Fibroblast of lung (primary cell): ENCODE measurements at regions not wholly inside any gene's neighbourhood (a gene's known extent, or its start where the extent isn't known, plus 50 kb on each side); places are given as distances from the start of the nearest gene placed in this dataset.

Experiments
- DNase-seq, 2 donors: peaks; one replicate each; pipeline versions ENCODE4 v3.0.0 to v3.0.0-alpha.2; 2010; ENCODE audit warnings: low read depth in 2 of 2
- H2AFZ ChIP-seq: 2 replicates; pipeline ENCODE4 v1.5.1; 2012; ENCODE audit warnings: low read length, control low read depth, inconsistent platforms
- H3K27ac ChIP-seq: 2 replicates; pipeline ENCODE4 v1.5.1; 2011; ENCODE audit warnings: low read length, control low read depth; ENCODE audit not compliant: insufficient read depth
- H3K27me3 ChIP-seq: 2 replicates; pipeline ENCODE4 v1.5.1; 2011; ENCODE audit warnings: mild to moderate bottlenecking, low read length; ENCODE audit not compliant: control insufficient read depth, insufficient read depth
- H3K36me3 ChIP-seq: 2 replicates; pipeline ENCODE4 v1.5.1; 2011; ENCODE audit warnings: low read length; ENCODE audit not compliant: control insufficient read depth, insufficient read depth
- H3K4me1 ChIP-seq: 2 replicates; pipeline ENCODE4 v1.5.1; 2011; ENCODE audit warnings: low read length; ENCODE audit not compliant: control insufficient read depth, insufficient read depth; ENCODE audit errors: extremely low read depth
- H3K4me2 ChIP-seq: 2 replicates; pipeline ENCODE4 v1.5.1; 2011; ENCODE audit warnings: low read length, control low read depth; ENCODE audit not compliant: insufficient read depth; ENCODE audit errors: extremely low read depth
- H3K4me3 ChIP-seq, 4 experiments: fragments of 200-600 bp in 1 of 4; sonication (generic) in 1 of 4; replicated peaks in 1 of 4; 2 replicates each; pipeline ENCODE4 v1.5.1; 2011 to 2016; ENCODE audit warnings: low read length in 4 of 4, low read depth in 3 of 4, mild to moderate bottlenecking in 3 of 4, control low read depth in 2 of 4, inconsistent platforms in 1 of 4, mixed read lengths in 1 of 4; ENCODE audit not compliant: insufficient read depth in 1 of 4; ENCODE audit errors: control extremely low read depth in 1 of 4
- H3K79me2 ChIP-seq: 2 replicates; pipeline ENCODE4 v1.5.1; 2012; ENCODE audit warnings: mild to moderate bottlenecking, low read length, inconsistent platforms; ENCODE audit not compliant: control insufficient read depth, insufficient read depth
- H3K9ac ChIP-seq: 2 replicates; pipeline ENCODE4 v1.5.1; 2011; ENCODE audit warnings: mild to moderate bottlenecking, low read length, control low read depth; ENCODE audit not compliant: insufficient read depth
- H3K9me3 ChIP-seq: 2 replicates; pipeline ENCODE4 v1.5.1; 2012; ENCODE audit warnings: low read depth, low read length; ENCODE audit not compliant: control insufficient read depth, insufficient read depth
- H4K20me1 ChIP-seq: 2 replicates; pipeline ENCODE4 v1.5.1; 2011; ENCODE audit warnings: low read length; ENCODE audit not compliant: control insufficient read depth, insufficient read depth; ENCODE audit errors: extremely low read depth
- CTCF ChIP-seq, 2 donors: IDR thresholded peaks in 1 of 2; conservative IDR thresholded peaks in 1 of 2; 1 replicate in 1 of 2; 2 replicates in 1 of 2; pipeline ENCODE4 v1.5.1; 2011 to 2012; ENCODE audit warnings: low read length in 2 of 2, control low read depth in 1 of 2, inconsistent platforms in 1 of 2, low read depth in 1 of 2, mild to moderate bottlenecking in 1 of 2
- EZH2 ChIP-seq: IDR thresholded peaks from 2 replicates; pipeline ENCODE4 v1.5.1; 2012; ENCODE audit warnings: low read length, control low read depth, mild to moderate bottlenecking; ENCODE audit errors: missing control alignments

GRCh38 chr2:53053937-53054336, 713.7 kb upstream of the CHAC2 start:
- no peaks in the 10 kb centered on the region for H4K20me1 ChIP-seq
- no peaks in the 10 kb centered on the region for H3K9me3 ChIP-seq
- H3K36me3 ChIP-seq = no peaks in the 10 kb centered on the region
- no peak for DNase-seq
- H3K27me3 ChIP-seq = no peaks in the 10 kb centered on the region
- H3K9ac ChIP-seq = no peak overlapping the region
- TF ChIP-seq EZH2 (no peak), CTCF (conservative IDR thresholded peaks at IDR 0.05 in 1 of 2, IDR thresholded peaks at IDR 0.05 in 1 of 2; ENCODE audit: low read depth in 1 of 2, low read length in 2 of 2) (no peak)
- H3K4me1 ChIP-seq = no peaks in the 10 kb centered on the region
- H3K27ac ChIP-seq = no peak overlapping the region
- no peak overlapping the region for H2AFZ ChIP-seq
- H3K79me2 ChIP-seq = no peaks in the 10 kb centered on the region
- no peak overlapping the region for H3K4me3 ChIP-seq
- H3K4me2 ChIP-seq = no peak overlapping the region

- no peak for DNase-seq
- H3K9ac ChIP-seq = no peak overlapping the region
- no peaks in the 10 kb centered on the region for H3K27me3 ChIP-seq
- no peak overlapping the region for H2AFZ ChIP-seq
- H4K20me1 ChIP-seq = no peaks in the 10 kb centered on the region
- TF ChIP-seq EZH2 (no peak), CTCF (conservative IDR thresholded peaks at IDR 0.05 in 1 of 2, IDR thresholded peaks at IDR 0.05 in 1 of 2; ENCODE audit: low read depth in 1 of 2, low read length in 2 of 2) (no peak)
- no peaks in the 10 kb centered on the region for H3K36me3 ChIP-seq
- H3K79me2 ChIP-seq = no peaks in the 10 kb centered on the region
- no peak overlapping the region for H3K27ac ChIP-seq
- no peaks in the 10 kb centered on the region for H3K9me3 ChIP-seq
- H3K4me1 ChIP-seq = no peaks in the 10 kb centered on the region
- no peak overlapping the region for H3K4me2 ChIP-seq
- H3K4me3 ChIP-seq = no peak overlapping the region
These were observed 716.4 kb upstream of the CHAC2 start for GRCh38 chr2:53051157-53051556.

GRCh38 chr2:53040536-53041229, 726.9 kb upstream of the CHAC2 start:
- no peak for DNase-seq
- Histone ChIP-seq H3K4me2 (no peak overlapping the region), H3K79me2 (no peaks in the 10 kb centered on the region), H3K27ac (no peak overlapping the region), H3K9ac (no peak overlapping the region), H3K27me3 (no peaks in the 10 kb centered on the region), H3K4me3 (no peak overlapping the region), H3K36me3 (no peaks in the 10 kb centered on the region), H3K9me3 (no peaks in the 10 kb centered on the region), H3K4me1 (no peaks in the 10 kb centered on the region), H4K20me1 (no peaks in the 10 kb centered on the region), H2AFZ (no peak overlapping the region)
- TF ChIP-seq EZH2 (no peak), CTCF (conservative IDR thresholded peaks at IDR 0.05 in 1 of 2, IDR thresholded peaks at IDR 0.05 in 1 of 2; ENCODE audit: low read depth in 1 of 2, low read length in 2 of 2) (peak; percentile 23 to 35)
